ENCODE measurements at regions not wholly inside any gene's neighbourhood (a gene's known extent, or its start where the extent isn't known, plus 50 kb on each side); places are given as distances from the start of the nearest gene placed in this dataset.

GRCh38 chr11:33557201-33557600 lies 143.4 kb downstream of the C11orf91 start:
- peak; percentile 71 for DNase-seq (ENCODE audit: low spot score)

- DNase-seq (ENCODE audit: low spot score) = no peak
Observed at GRCh38 chr11:33554219-33554618, 146.4 kb downstream of the C11orf91 start.

GRCh38 chr11:33553486-33553885 lies 147.1 kb downstream of the C11orf91 start:
- no peak for DNase-seq (ENCODE audit: low spot score)

GRCh38 chr11:33552756-33553155 lies 147.9 kb downstream of the C11orf91 start:
- DNase-seq (ENCODE audit: low spot score) = no peak

- no peak for DNase-seq (ENCODE audit: low spot score)
Observed at GRCh38 chr11:33551051-33551450, 149.6 kb downstream of the C11orf91 start.

DNA sequence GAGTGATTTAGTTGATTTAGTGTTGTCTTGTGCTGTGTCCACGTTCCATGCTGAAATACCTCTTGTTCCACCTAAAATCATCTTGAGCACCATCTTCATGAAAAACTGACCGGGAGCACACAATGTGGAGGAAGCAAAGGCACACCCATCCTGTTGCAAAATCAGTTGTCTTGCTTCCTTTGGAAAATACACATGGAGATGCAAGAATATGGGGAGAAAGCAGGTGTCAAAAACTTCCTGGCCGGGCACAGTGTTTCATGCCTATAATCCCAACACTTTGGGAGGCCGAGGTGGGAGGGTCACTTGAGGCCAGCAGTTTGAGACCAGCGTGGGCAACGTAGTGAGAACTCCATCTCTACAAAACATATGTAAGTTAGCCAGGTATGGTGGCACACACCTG lies 151.1 kb downstream of the C11orf91 start:
- DNase-seq (ENCODE audit: low spot score) = no peak

GRCh38 chr11:33545931-33546330 lies 154.7 kb downstream of the C11orf91 start:
- peak; percentile 65 for DNase-seq (ENCODE audit: low spot score)

DNA sequence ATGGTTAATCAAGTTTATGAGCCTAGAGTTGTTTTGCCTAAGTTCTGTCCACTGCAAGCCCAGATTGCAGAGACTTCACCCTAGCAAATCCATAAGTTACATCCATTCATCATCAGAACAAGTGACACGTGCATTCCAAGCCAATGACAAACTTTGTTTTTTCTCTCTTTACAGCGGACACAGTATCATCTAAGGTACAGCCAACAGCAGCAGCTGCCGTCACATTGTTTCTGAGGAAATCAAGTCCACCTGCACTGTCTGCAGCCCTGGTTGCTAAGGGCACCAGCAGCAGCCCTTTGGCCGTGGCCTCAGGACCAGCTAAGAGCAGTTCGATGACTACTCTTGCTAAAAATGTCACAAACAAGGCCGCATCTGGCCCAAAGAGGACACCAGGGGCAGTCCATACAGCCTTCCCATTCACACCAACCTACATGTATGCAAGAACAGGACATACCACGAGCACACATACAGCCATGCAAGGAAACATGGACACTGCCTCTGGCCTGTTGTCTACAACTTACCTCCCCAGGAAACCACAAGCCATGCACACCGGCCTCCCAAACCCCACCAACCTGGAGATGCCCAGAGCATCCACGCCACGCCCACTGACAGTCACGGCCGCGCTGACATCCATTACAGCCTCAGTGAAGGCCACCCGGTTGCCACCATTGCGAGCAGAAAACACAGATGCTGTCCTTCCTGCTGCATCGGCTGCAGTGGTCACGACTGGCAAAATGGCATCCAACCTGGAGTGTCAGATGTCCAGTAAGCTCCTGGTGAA lies 155.8 kb downstream of the C11orf91 start:
- no peak for DNase-seq (ENCODE audit: low spot score)

- DNase-seq (ENCODE audit: low spot score) = peak; percentile 51
Observed at GRCh38 chr11:33543823-33544222, 156.8 kb downstream of the C11orf91 start.

- peak; percentile 60 for DNase-seq (ENCODE audit: low spot score)
Observed at GRCh38 chr11:33542921-33543320, 157.7 kb downstream of the C11orf91 start.

DNA sequence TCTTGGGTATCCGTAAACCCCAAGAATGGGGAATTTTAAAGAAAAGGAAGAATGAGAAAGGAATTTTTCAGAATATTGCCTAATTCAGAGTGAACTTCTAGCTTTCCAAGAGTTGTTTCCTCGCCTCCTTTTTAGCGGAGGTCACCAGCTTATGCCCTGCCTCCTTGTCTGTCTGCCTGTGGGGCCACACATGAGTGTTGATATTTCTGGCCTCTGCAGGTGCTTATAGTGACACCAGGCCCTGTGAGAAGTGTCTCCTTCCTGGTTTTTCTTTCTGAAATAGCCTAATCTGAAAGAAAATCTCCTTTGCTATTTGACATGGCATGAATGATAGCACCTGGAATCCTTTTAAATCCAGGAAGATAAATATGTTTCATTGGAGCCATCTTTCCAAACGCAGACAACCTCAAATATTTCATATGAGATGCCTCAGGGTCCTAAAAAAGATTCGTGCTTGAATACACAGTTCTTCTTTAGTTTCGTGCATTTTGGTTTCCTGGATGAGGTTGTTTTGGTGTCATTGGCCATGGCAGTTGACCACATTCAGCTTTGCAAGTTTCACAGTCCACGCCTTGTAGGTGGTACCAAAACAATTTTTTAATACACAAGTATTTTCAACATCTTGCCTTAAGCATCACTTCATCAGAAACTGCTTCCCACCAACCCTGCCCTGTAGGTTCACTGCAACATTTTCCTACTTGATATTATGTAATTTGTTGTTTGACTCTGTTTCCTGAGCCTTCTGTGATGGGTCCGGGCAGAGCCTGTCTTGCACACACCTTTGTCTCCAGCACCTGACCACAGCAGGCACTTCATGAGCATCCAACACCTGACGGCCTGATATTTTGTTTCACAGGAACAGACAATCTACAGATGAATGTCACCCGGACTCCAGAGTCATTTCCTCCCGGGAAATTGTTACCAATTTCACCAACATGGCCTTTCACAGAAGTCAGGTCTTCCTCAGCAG lies 159.4 kb downstream of the C11orf91 start:
- DNase-seq (ENCODE audit: low spot score) = no peak

DNA sequence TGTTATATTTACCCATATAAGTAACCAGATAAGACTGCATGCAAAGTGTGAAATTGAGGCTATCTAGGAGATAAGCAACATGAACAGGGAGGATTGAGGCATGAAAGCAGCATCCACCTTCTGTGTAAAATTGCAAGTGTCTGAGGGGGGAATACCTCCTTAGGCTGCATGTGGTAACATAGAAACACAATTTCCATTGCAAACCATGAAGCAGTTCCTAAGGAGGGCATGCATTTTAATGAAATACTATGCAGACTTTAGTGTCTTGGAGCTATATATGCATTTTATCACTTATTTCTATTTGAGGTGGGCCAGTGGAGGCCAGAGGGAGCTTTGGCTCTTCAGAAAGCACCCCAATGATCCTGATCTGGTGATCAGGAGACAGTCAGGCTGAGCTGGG lies 160.2 kb downstream of the C11orf91 start:
- DNase-seq (ENCODE audit: low spot score) = no peak

DNA sequence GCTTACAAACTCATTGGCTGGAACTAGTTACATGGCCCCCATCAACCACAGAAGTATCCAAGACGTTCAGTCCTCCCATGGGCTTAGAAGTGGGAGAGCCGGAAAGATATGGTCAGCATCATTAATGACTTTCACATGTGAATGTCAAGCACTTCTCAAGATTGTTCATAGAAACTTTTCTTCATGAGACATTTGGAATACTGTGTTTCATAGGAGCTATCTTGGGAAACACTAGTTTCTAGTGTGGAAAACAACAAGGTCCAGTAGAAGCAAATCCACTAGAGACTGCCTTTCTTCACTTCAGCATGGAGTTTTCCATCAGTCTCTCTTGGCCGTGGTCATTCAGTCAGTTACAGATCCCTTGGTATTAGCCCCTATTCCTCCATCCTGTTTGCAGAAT lies 160.9 kb downstream of the C11orf91 start:
- no peak for DNase-seq (ENCODE audit: low spot score)

DNA sequence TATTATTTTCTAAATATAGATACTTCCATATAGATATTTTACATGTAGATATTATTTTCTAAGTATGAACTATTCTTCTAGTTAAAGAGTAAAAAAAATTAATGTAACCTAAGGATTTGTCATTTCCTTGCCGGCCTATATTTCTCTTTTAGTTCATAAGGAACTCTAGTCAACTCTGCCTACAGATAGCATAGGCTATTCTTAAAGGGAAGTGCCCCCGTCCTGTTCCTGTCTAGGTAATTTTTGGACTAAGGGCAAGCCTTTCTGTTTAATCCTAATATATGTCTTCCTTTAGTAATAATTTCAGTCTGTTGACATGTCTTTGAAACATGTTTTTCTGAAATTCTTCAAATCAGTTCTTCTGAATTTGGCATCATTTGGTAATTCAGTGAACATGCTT lies 161.9 kb downstream of the C11orf91 start:
- DNase-seq (ENCODE audit: low spot score) = no peak

- DNase-seq (ENCODE audit: low spot score) = no peak
Observed at GRCh38 chr11:33536178-33536577, 164.4 kb downstream of the C11orf91 start.

- DNase-seq (ENCODE audit: low spot score) = no peak
Observed at GRCh38 chr11:33534575-33534974, 166.1 kb downstream of the C11orf91 start.

- DNase-seq (ENCODE audit: low spot score) = no peak
Observed at GRCh38 chr11:33533386-33534052, 167.1 kb downstream of the C11orf91 start.

DNA sequence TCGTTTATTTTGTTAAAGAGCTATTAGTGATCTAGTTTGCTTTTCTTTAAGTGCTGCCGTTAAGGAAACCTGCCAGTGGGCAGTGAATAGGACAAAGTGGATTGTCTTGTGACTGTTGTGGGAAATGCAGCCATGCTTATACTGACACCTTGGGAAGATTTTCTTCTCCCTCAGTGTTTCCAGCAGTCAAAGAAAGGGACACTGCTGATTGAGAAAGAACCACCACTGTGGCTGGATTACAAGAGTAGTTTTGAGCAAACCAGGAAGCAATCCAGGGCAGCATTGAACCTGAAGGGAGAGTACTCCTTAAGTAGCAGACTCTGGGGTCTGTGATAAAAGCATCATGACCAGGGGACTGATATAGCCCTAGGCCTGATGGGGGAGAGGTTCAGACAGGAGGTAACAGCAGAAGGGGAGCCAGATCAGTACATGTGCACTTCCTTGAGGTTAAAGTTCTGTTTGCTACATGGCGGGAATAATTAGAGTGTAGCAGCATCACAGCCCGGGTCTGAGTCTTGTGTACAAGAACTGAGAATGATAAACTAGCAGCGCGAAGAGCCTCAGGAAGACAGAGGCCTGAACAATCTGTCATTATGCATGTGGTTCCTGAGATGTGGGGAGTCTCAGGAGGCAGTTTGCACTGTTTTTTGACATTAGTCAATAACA lies 167.8 kb downstream of the C11orf91 start:
- no peak for DNase-seq (ENCODE audit: low spot score)

- no peak for DNase-seq (ENCODE audit: low spot score)
Observed at GRCh38 chr11:33532257-33532656, 168.4 kb downstream of the C11orf91 start.

GRCh38 chr11:33531743-33532181 lies 168.9 kb downstream of the C11orf91 start:
- peak; percentile 91 for DNase-seq (ENCODE audit: low spot score)

DNA sequence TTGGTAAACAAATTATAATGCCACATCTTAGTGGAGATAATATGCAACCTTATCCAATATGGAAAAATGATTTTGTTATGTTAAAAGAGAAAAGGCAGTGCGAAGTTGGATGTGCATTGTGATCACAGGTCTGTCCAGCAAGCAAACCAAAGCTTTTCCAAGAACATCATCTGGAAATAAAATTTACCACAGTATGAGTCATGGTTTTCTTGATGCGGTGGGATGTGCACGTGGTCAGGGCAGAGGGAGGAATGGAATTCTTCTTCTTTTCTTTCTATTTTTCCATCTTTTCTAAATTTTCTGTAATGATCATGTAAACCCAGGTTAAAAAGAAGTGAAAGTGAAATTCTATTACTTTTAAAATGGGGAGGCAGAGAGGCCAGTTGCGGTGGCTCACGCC lies 169.8 kb downstream of the C11orf91 start:
- DNase-seq (ENCODE audit: low spot score) = peak; percentile 77

- DNase-seq (ENCODE audit: low spot score) = no peak
Observed at GRCh38 chr11:33529461-33529860, 171.2 kb downstream of the C11orf91 start.
